GM23338 (cell line): ENCODE measurements at regions not wholly inside any gene's neighbourhood (a gene's known extent, or its start where the extent isn't known, plus 50 kb on each side); places are given as distances from the start of the nearest gene placed in this dataset.

Experiments
- ATAC-seq: fragments of 200-7000 bp; cut with Tn5 transposase; 3 replicates; pipeline ENCODE4 v1.9.1; 2020
- DNase-seq: peaks from one replicate; pipeline ENCODE4 v3.0.0-alpha.2; 2015; ENCODE audit warnings: low spot score
- H2AFZ ChIP-seq: fragments of 200-600 bp; sonication (generic); 2 replicates; pipeline ENCODE4 v1.8.0; 2016; ENCODE audit warnings: antibody characterized with exemption, mild to moderate bottlenecking, moderate library complexity
- H3F3A ChIP-seq: fragments of 200-600 bp; sonication (generic); replicated peaks from 2 replicates; pipeline ENCODE4 v1.8.0; 2017; ENCODE audit warnings: antibody characterized with exemption, mixed run types, low read depth
- H3K27ac ChIP-seq: fragments of 200-600 bp; sonication (generic); 2 replicates; pipeline ENCODE4 v1.6.1; 2016; ENCODE audit warnings: low read depth
- H3K27me3 ChIP-seq: fragments of 200-600 bp; sonication (generic); 2 replicates; pipeline ENCODE4 v1.8.0; 2016; ENCODE audit warnings: mild to moderate bottlenecking, mixed run types, moderate library complexity; ENCODE audit not compliant: insufficient read depth
- H3K36me3 ChIP-seq: fragments of 200-600 bp; sonication (generic); 2 replicates; pipeline ENCODE4 v1.8.0; 2016; ENCODE audit warnings: mild to moderate bottlenecking; ENCODE audit not compliant: insufficient read depth
- H3K4me1 ChIP-seq: fragments of 200-600 bp; sonication (generic); 2 replicates; pipeline ENCODE4 v1.8.0; 2016; ENCODE audit warnings: mild to moderate bottlenecking, moderate library complexity; ENCODE audit not compliant: insufficient read depth
- H3K4me2 ChIP-seq: fragments of 200-600 bp; sonication (generic); 2 replicates; pipeline ENCODE4 v1.7.1; 2017; ENCODE audit warnings: mixed run types
- H3K4me3 ChIP-seq: fragments of 200-600 bp; sonication (generic); 2 replicates; pipeline ENCODE4 v1.6.1; 2016; ENCODE audit warnings: mixed run types
- H3K79me2 ChIP-seq: fragments of 200-600 bp; sonication (generic); replicated peaks from 2 replicates; pipeline ENCODE4 v1.8.0; 2017; ENCODE audit warnings: mild to moderate bottlenecking; ENCODE audit not compliant: insufficient read depth
- H3K9me2 ChIP-seq: fragments of 200-600 bp; sonication (generic); 2 replicates; pipeline ENCODE4 v1.8.0; 2017; ENCODE audit not compliant: insufficient read depth
- H4K20me1 ChIP-seq: fragments of 200-600 bp; sonication (generic); replicated peaks from 2 replicates; pipeline ENCODE4 v1.8.0; 2017; ENCODE audit warnings: mild to moderate bottlenecking; ENCODE audit not compliant: insufficient read depth
- H3K27ac Mint-ChIP-seq: 2 replicates; pipeline ENCODE4 v1.8.0; 2020; ENCODE audit warnings: inconsistent platforms, mild to moderate bottlenecking, moderate library complexity, mixed read lengths
- H3K27me3 Mint-ChIP-seq: 3 replicates; pipeline ENCODE4 v1.8.0; 2022; ENCODE audit warnings: low read depth, mild to moderate bottlenecking, moderate library complexity, mixed read lengths, inconsistent platforms; ENCODE audit not compliant: insufficient read depth, poor library complexity
- H3K36me3 Mint-ChIP-seq: 3 replicates; pipeline ENCODE4 v1.8.0; 2021; ENCODE audit warnings: low read depth, mild to moderate bottlenecking, inconsistent platforms, moderate library complexity, mixed read lengths
- H3K4me1 Mint-ChIP-seq: 3 replicates; pipeline ENCODE4 v1.8.0; 2020; ENCODE audit warnings: mild to moderate bottlenecking, inconsistent platforms, mixed read lengths
- H3K4me3 Mint-ChIP-seq: 3 replicates; pipeline ENCODE4 v1.8.0; 2021; ENCODE audit warnings: moderate library complexity, mild to moderate bottlenecking, inconsistent platforms, mixed read lengths
- H3K9me3 Mint-ChIP-seq: 3 replicates; pipeline ENCODE4 v1.8.0; 2020; ENCODE audit warnings: moderate library complexity, mild to moderate bottlenecking, inconsistent platforms, mixed read lengths
- CREB1 ChIP-seq: fragments of 250-450 bp; sonication (Bioruptor Pico); IDR thresholded peaks from 2 replicates; pipeline ENCODE4 v1.5.0; 2020; ENCODE audit warnings: low read depth, mild to moderate bottlenecking, moderate library complexity
- EZH2 ChIP-seq: fragments of 200-600 bp; sonication (generic); IDR thresholded peaks from one replicate; pipeline ENCODE4 v1.8.0; 2017; ENCODE audit warnings: antibody characterized with exemption, mild to moderate bottlenecking, low read depth; ENCODE audit not compliant: unreplicated experiment
- EZH2phosphoT487 ChIP-seq: fragments of 200-600 bp; sonication (generic); IDR thresholded peaks from one replicate; pipeline ENCODE4 v1.8.1; 2018; ENCODE audit warnings: antibody characterized with exemption; ENCODE audit not compliant: unreplicated experiment
- JUNB ChIP-seq: IDR thresholded peaks from one replicate; pipeline ENCODE4 v1.6.1; 2016; ENCODE audit warnings: antibody characterized with exemption; ENCODE audit not compliant: unreplicated experiment
- NANOG ChIP-seq: IDR thresholded peaks from 2 replicates; pipeline ENCODE4 v1.6.1; 2016; ENCODE audit warnings: antibody characterized with exemption, borderline replicate concordance
- STAT1 ChIP-seq: IDR thresholded peaks from one replicate; pipeline ENCODE4 v1.6.1; 2016; ENCODE audit warnings: antibody characterized with exemption; ENCODE audit not compliant: unreplicated experiment
- ZNF114 ChIP-seq: fragments of 250-450 bp; sonication (Bioruptor Pico); IDR thresholded peaks from 2 replicates; pipeline ENCODE4 v1.5.0; 2020; ENCODE audit warnings: mild to moderate bottlenecking, moderate library complexity
- ZNF331 ChIP-seq: fragments of 250-450 bp; sonication (Bioruptor Pico); IDR thresholded peaks from 2 replicates; pipeline ENCODE4 v1.5.0; 2020; ENCODE audit warnings: low read depth, mild to moderate bottlenecking, moderate library complexity
- TF ChIP-seq, protein P1 (sequence below): IDR thresholded peaks from 2 replicates; pipeline ENCODE4 v1.6.1; 2016; ENCODE audit warnings: antibody characterized with exemption
- TF ChIP-seq, protein P2 (sequence below), 2 experiments: fragments of 200-600 bp in 1 of 2; sonication (generic) in 1 of 2; conservative IDR thresholded peaks; 2 replicates each; pipeline versions ENCODE4 v1.5.1 to v1.6.1; 2016 to 2017; ENCODE audit warnings: antibody characterized with exemption in 2 of 2, low read depth in 2 of 2, mild to moderate bottlenecking in 2 of 2, moderate library complexity in 1 of 2
- TF ChIP-seq, protein P3 (sequence below): IDR thresholded peaks from one replicate; pipeline ENCODE4 v1.6.1; 2018; ENCODE audit warnings: antibody characterized with exemption; ENCODE audit not compliant: unreplicated experiment

DNA sequence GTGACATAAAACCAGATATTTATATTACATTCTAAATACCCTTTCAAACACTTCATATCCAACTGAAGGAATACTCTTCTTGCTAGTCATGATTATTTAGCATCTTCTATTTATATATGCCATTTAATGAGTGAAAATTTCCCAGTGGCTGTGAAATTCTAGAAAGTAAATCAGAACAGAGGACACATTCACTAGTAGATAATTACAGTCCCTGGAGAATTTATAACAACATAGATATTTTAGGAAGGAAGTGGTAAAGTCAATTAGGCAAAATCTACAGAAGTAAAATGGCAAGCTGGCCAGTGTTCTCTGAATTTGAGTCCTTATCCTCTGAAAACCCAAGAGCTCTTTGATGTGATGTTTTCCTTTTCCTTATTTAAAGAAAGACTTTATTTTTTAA is 121.8 kb downstream of the PMAIP1 start:
- Histone ChIP-seq H3K4me1 (peaks cover 10% of the 10 kb centered on the region), H3K27ac (no peak overlapping the region), H3K9me2 (no peaks in the 10 kb centered on the region), H3K36me3 (no peaks in the 10 kb centered on the region), H3K4me3 (no peak overlapping the region), H3K4me2 (no peak overlapping the region), H3K27me3 (no peaks in the 10 kb centered on the region), H4K20me1 (no peaks in the 10 kb centered on the region), H3F3A (no peaks in the 10 kb centered on the region), H3K79me2 (no peaks in the 10 kb centered on the region), H2AFZ (no peak overlapping the region)
- Mint-ChIP-seq H3K4me1 (peaks cover 25% of the 10 kb centered on the region), H3K36me3 (no peaks in the 10 kb centered on the region), H3K9me3 (no peaks in the 10 kb centered on the region), H3K4me3 (no peak overlapping the region), H3K27me3 (peaks cover 2% of the 10 kb centered on the region), H3K27ac (no peak overlapping the region)
- no peak for TF ChIP-seq ZNF114
- no peak for TF ChIP-seq ZNF331 (CRISPR knock-in tag)
- TF ChIP-seq, protein P1, sequence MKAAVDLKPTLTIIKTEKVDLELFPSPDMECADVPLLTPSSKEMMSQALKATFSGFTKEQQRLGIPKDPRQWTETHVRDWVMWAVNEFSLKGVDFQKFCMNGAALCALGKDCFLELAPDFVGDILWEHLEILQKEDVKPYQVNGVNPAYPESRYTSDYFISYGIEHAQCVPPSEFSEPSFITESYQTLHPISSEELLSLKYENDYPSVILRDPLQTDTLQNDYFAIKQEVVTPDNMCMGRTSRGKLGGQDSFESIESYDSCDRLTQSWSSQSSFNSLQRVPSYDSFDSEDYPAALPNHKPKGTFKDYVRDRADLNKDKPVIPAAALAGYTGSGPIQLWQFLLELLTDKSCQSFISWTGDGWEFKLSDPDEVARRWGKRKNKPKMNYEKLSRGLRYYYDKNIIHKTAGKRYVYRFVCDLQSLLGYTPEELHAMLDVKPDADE, result no peak
- TF ChIP-seq, protein P2, sequence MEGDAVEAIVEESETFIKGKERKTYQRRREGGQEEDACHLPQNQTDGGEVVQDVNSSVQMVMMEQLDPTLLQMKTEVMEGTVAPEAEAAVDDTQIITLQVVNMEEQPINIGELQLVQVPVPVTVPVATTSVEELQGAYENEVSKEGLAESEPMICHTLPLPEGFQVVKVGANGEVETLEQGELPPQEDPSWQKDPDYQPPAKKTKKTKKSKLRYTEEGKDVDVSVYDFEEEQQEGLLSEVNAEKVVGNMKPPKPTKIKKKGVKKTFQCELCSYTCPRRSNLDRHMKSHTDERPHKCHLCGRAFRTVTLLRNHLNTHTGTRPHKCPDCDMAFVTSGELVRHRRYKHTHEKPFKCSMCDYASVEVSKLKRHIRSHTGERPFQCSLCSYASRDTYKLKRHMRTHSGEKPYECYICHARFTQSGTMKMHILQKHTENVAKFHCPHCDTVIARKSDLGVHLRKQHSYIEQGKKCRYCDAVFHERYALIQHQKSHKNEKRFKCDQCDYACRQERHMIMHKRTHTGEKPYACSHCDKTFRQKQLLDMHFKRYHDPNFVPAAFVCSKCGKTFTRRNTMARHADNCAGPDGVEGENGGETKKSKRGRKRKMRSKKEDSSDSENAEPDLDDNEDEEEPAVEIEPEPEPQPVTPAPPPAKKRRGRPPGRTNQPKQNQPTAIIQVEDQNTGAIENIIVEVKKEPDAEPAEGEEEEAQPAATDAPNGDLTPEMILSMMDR (conservative IDR thresholded peaks at IDR 0.05; ENCODE audit: low read depth in 2 of 2), result no peak
- ATAC-seq, result no peak
- DNase-seq, result no peak

DNA sequence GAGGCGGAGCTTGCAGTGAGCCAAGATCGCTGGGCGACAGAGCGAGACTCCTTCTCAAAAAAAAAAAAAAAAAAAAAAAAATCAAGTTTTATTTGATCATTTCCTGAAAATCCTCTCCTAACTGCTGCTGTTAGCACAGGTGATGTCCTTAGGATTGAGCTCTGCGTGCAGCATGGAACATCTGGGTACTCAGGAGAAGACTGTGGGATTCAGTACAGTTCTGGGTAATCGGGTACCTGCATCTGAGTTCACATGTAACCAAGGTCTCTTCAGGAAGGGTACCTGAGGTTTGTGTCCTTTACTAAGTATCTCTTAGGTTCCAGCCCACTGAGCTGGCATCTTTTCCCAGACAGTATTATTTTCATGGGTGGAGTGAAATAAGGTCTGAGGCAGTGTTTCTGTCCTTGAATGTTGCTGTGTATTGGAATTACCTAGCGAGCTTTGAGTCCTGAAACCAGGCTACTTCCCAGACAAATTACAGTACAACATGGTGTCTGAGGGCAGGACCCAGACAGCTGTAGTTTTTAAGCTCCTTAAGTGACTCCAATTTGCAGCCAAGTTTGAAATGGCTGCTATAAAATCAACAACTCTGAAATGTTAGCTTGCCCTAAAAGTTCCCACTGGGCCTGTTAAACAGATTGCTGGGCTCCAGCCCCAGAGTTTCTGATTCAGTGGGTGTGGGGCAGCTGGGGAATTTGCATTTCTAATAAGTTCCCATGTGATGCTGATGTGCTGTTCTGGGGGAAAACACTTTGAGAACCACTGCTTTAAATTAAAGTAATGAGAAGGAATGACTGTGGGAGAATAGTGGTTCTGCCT is 120.5 kb downstream of the PMAIP1 start:
- Histone ChIP-seq H3F3A (no peaks in the 10 kb centered on the region), H3K4me1 (peaks cover 10% of the 10 kb centered on the region), H2AFZ (peak overlapping the region; percentile 94), H3K27me3 (no peaks in the 10 kb centered on the region), H3K36me3 (no peaks in the 10 kb centered on the region), H3K27ac (no peak overlapping the region), H3K9me2 (no peaks in the 10 kb centered on the region), H4K20me1 (no peaks in the 10 kb centered on the region), H3K4me3 (no peak overlapping the region), H3K4me2 (no peak overlapping the region), H3K79me2 (no peaks in the 10 kb centered on the region)
- Mint-ChIP-seq H3K27me3 (peaks cover 2% of the 10 kb centered on the region), H3K4me1 (peaks cover 25% of the 10 kb centered on the region), H3K27ac (peak overlapping the region; percentile 36; the same call in 1 of the 2 replicates), H3K9me3 (no peaks in the 10 kb centered on the region), H3K36me3 (no peaks in the 10 kb centered on the region), H3K4me3 (no peak overlapping the region)
- peak; percentile 59 for ATAC-seq
- DNase-seq, result no peak
- TF ChIP-seq EZH2, result no peak
- no peak for TF ChIP-seq JUNB
- TF ChIP-seq, protein P3, sequence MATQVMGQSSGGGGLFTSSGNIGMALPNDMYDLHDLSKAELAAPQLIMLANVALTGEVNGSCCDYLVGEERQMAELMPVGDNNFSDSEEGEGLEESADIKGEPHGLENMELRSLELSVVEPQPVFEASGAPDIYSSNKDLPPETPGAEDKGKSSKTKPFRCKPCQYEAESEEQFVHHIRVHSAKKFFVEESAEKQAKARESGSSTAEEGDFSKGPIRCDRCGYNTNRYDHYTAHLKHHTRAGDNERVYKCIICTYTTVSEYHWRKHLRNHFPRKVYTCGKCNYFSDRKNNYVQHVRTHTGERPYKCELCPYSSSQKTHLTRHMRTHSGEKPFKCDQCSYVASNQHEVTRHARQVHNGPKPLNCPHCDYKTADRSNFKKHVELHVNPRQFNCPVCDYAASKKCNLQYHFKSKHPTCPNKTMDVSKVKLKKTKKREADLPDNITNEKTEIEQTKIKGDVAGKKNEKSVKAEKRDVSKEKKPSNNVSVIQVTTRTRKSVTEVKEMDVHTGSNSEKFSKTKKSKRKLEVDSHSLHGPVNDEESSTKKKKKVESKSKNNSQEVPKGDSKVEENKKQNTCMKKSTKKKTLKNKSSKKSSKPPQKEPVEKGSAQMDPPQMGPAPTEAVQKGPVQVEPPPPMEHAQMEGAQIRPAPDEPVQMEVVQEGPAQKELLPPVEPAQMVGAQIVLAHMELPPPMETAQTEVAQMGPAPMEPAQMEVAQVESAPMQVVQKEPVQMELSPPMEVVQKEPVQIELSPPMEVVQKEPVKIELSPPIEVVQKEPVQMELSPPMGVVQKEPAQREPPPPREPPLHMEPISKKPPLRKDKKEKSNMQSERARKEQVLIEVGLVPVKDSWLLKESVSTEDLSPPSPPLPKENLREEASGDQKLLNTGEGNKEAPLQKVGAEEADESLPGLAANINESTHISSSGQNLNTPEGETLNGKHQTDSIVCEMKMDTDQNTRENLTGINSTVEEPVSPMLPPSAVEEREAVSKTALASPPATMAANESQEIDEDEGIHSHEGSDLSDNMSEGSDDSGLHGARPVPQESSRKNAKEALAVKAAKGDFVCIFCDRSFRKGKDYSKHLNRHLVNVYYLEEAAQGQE, result no peak
- TF ChIP-seq STAT1, result no peak
- TF ChIP-seq EZH2phosphoT487, result no peak
- no peak for TF ChIP-seq ZNF331 (CRISPR knock-in tag)
- TF ChIP-seq CREB1 (CRISPR knock-in tag), result no peak
- TF ChIP-seq, protein P1, result no peak
- TF ChIP-seq, protein P2 (conservative IDR thresholded peaks at IDR 0.05; ENCODE audit: low read depth in 2 of 2), result no peak
- TF ChIP-seq NANOG, result no peak
